K562 (cell line): ENCODE measurements at regions not wholly inside any gene's neighbourhood (a gene's known extent, or its start where the extent isn't known, plus 50 kb on each side); places are given as distances from the start of the nearest gene placed in this dataset.
"Not testable (repeated sequence)": the region's sequence is repeated elsewhere in the genome, so short reads cannot be mapped to it uniquely, and the experiment has no call there.

ENCODE experiments used
- ATAC-seq: fragments of 200-7000 bp; cut with Tn5 transposase; 3 replicates; pipeline ENCODE4 v1.9.1; 2020; ENCODE audit warnings: moderate library complexity
- BruUV-seq: library from RNA; stranded (reverse); fragments of 400-500 nt; replicated peaks from 2 replicates; lab custom pipeline; 2021; lab: Mats Ljungman, UMichigan
- CTCF ChIA-PET: fragments of 300-600 bp; formaldehyde crosslinking; extraction: SDS; loops from one replicate; lab custom pipeline; 2021; ENCODE audit warnings: low intra/inter-chr PET ratio; lab: Yijun Ruan, JAX
- POLR2A ChIA-PET: fragments of 300-600, 350-650 bp; sonication (Branson Sonifier 250); formaldehyde crosslinking; extraction: SDS; loops from one replicate; lab custom pipeline; 2021; ENCODE audit warnings: antibody characterized with exemption, inconsistent platforms; lab: Yijun Ruan, JAX
- DNase-seq, 4 experiments: peaks; one replicate each; pipeline versions ENCODE4 v3.0.0 to v3.0.0-alpha.2; 2011 to 2018; ENCODE audit warnings: low spot score in 3 of 4, mixed read lengths in 3 of 4; ENCODE audit errors: extremely low read depth in 1 of 4
- FAIRE-seq: peaks from 2 replicates; lab custom pipeline; 2011; peaks lifted over from hg19 to GRCh38; lab: Jason Lieb, UNC
- H2AFZ ChIP-seq: 2 replicates; pipeline ENCODE4 v1.6.0; 2011; ENCODE audit warnings: low read depth, low read length, control low read depth, inconsistent platforms
- H3K27ac ChIP-seq: fragments of 200-600 bp; 3 replicates; pipeline ENCODE4 v1.8.0; 2011; ENCODE audit warnings: low read depth, mild to moderate bottlenecking, control low read depth, inconsistent platforms, low read length, moderate library complexity, mixed read lengths; ENCODE audit errors: extremely low read depth
- H3K27me3 ChIP-seq, 2 experiments: fragments of 300-600 bp in 1 of 2; 2 replicates in 1 of 2; 3 replicates in 1 of 2; pipeline versions ENCODE4 v1.6.0 to v1.8.0; 2011; ENCODE audit warnings: inconsistent platforms in 2 of 2, low read length in 2 of 2, mild to moderate bottlenecking in 1 of 2, mixed read lengths in 1 of 2, moderate library complexity in 1 of 2; ENCODE audit not compliant: control insufficient read depth in 2 of 2, insufficient read depth in 2 of 2
- H3K36me3 ChIP-seq: fragments of 300-600 bp; 3 replicates; pipeline ENCODE4 v1.8.0; 2011; ENCODE audit warnings: mild to moderate bottlenecking, low read length, inconsistent platforms; ENCODE audit not compliant: control insufficient read depth, insufficient read depth
- H3K4me1 ChIP-seq, 2 experiments: fragments of 200-600 bp in 1 of 2; replicated peaks in 1 of 2; 2 replicates in 1 of 2; 3 replicates in 1 of 2; pipeline versions ENCODE4 v1.5.1 to v1.8.0; 2011; ENCODE audit warnings: inconsistent platforms in 2 of 2, low read length in 2 of 2, mild to moderate bottlenecking in 1 of 2, mixed read lengths in 1 of 2, moderate library complexity in 1 of 2; ENCODE audit not compliant: control insufficient read depth in 2 of 2, insufficient read depth in 2 of 2
- H3K4me2 ChIP-seq: 2 replicates; pipeline ENCODE4 v1.6.1; 2011; ENCODE audit warnings: low read length, control low read depth, inconsistent platforms, mixed read lengths; ENCODE audit not compliant: insufficient read depth
- H3K4me3 ChIP-seq: fragments of 200-600 bp; sonication (generic), shearing (Covaris generic); 2 replicates; pipeline ENCODE4 v1.5.1; 2016; ENCODE audit warnings: control low read depth, inconsistent platforms
- H3K79me2 ChIP-seq: fragments of 200-600 bp; 3 replicates; pipeline ENCODE4 v1.8.0; 2011; ENCODE audit warnings: low read length, inconsistent platforms; ENCODE audit not compliant: control insufficient read depth, insufficient read depth
- H3K9ac ChIP-seq, 2 experiments: 2 replicates each; pipeline versions ENCODE4 v1.6.0 to v1.6.1; 2011; ENCODE audit warnings: low read depth in 2 of 2, low read length in 2 of 2, control low read depth in 1 of 2, inconsistent platforms in 1 of 2, mild to moderate bottlenecking in 1 of 2, mixed read lengths in 1 of 2; ENCODE audit not compliant: insufficient read depth in 1 of 2
- H3K9me1 ChIP-seq: one replicate; pipeline ENCODE4 v1.6.0; 2011; ENCODE audit warnings: inconsistent platforms, mild to moderate bottlenecking, low read length, moderate library complexity; ENCODE audit not compliant: control insufficient read depth, insufficient read depth
- H3K9me3 ChIP-seq: replicated peaks from 2 replicates; pipeline ENCODE4 v1.5.1; 2011; ENCODE audit warnings: low read depth, low read length, inconsistent platforms; ENCODE audit not compliant: control insufficient read depth, insufficient read depth
- H4K20me1 ChIP-seq: replicated peaks from 2 replicates; pipeline ENCODE4 v1.6.1; 2011; ENCODE audit warnings: low read length, inconsistent platforms, mixed read lengths; ENCODE audit not compliant: control insufficient read depth, insufficient read depth
- CLOCK ChIP-seq: fragments of 250-450 bp; sonication (Bioruptor Pico); IDR thresholded peaks from 2 replicates; pipeline ENCODE4 v1.4.0; 2020; ENCODE audit warnings: mild to moderate bottlenecking, moderate library complexity, borderline replicate concordance
- FOSL1 ChIP-seq: fragments of 200-800 bp; sonication (Bioruptor generic); conservative IDR thresholded peaks from 2 replicates; pipeline ENCODE4 v1.6.1; 2016; ENCODE audit warnings: missing genetic modification characterization, missing compliant biosample characterization
- HNRNPLL ChIP-seq: fragments of 200-400 bp; formaldehyde crosslinking; IDR thresholded peaks from 2 replicates; pipeline ENCODE4 v1.6.1; 2017; ENCODE audit warnings: low read length, low read depth, mild to moderate bottlenecking; ENCODE audit not compliant: poor library complexity, severe bottlenecking
- MED1 ChIP-seq: sonication (generic); formaldehyde crosslinking; IDR thresholded peaks from 2 replicates; pipeline ENCODE4 v1.8.1; 2023; ENCODE audit warnings: missing genetic modification reagents, borderline replicate concordance
- ZNF12 ChIP-seq: sonication (generic); formaldehyde crosslinking; IDR thresholded peaks from 2 replicates; pipeline ENCODE4 v1.4.0; 2020; ENCODE audit warnings: mild to moderate bottlenecking, missing genetic modification reagents
- WGBS: fragments of 100-300 bp; shearing (Covaris generic); methylation state at CpG from one replicate; pipeline ENCODE4 v1.1.6; 2016; ENCODE audit warnings: low coverage, mixed read lengths; ENCODE audit not compliant: insufficient coverage; ENCODE audit errors: missing lambda C conversion rate; 5-methylcytosine and 5-hydroxymethylcytosine counted together
- in situ Hi-C: fragments of 300-500 bp; cut with MboI; formaldehyde crosslinking; loops from 4 replicates; pipeline ENCODE4 v1.15.0; 2018; ENCODE audit warnings: inconsistent platforms, mixed read lengths
- intact Hi-C: fragments of 100-400 bp; cut with micrococcal nuclease; formaldehyde crosslinking; loops from 2 replicates; pipeline ENCODE4 v1.14.2; 2022
- TF ChIP-seq, protein P1 (sequence below): IDR thresholded peaks from 2 replicates; pipeline ENCODE4 v1.6.1; 2014; ENCODE audit warnings: antibody characterized with exemption
- TF ChIP-seq, protein P2 (sequence below): sonication (generic); formaldehyde crosslinking; IDR thresholded peaks from 2 replicates; pipeline ENCODE4 v1.8.1; 2023; ENCODE audit warnings: mild to moderate bottlenecking, missing genetic modification reagents, moderate library complexity

DNA sequence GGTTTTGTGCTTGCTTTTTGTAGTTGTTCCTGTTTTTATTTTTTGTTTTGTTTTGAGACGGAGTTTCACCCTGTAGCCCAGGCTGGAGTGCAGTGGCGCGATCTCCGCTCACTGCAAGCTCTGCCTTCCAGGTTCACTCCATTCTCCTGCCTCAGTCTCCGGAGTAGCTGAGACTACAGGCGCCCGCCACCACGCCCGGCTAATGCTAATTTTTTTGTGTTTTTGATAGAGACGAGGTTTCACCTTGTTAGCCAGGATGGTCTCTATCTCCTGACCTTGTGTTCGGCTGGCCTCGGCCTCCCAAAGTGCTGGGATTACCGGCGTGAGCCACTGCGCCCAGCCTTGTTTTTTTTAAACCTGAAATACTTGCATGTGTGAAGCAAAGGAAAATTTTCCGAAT is 908.8 kb upstream of the PIK3C3 start:
- FAIRE-seq, result not testable (repeated sequence)

GRCh38 chr18:41043876-41044275 is 911.2 kb upstream of the PIK3C3 start:
- Histone ChIP-seq H3K9ac (no peak overlapping the region), H3K27ac (no peak overlapping the region), H3K36me3 (no peaks in the 10 kb centered on the region), H2AFZ (no peak overlapping the region), H3K4me3 (no peak overlapping the region), H3K79me2 (no peaks in the 10 kb centered on the region), H3K4me2 (no peak overlapping the region), H4K20me1 (no peaks in the 10 kb centered on the region), H3K27me3 (no peaks in the 10 kb centered on the region), H3K9me3 (no peaks in the 10 kb centered on the region; the same call in 1 of the 2 replicates), H3K9me1 (no peaks in the 10 kb centered on the region), H3K4me1 (no peaks in the 10 kb centered on the region)
- DNase-seq (no peak), FAIRE-seq (no peak), ATAC-seq (no peak)
- in situ Hi-C loops, result no loop called here
- ChIA-PET CTCF (no interaction called here), POLR2A (no interaction called here)
- WGBS, result 0% methylated on average over 4 of the region's 4 CpGs
- TF ChIP-seq ZNF12 (CRISPR knock-in tag) (no peak), CLOCK (CRISPR knock-in tag) (no peak), HNRNPLL (no peak), FOSL1 (no peak), MED1 (CRISPR knock-in tag) (no peak)
- TF ChIP-seq, protein P1, sequence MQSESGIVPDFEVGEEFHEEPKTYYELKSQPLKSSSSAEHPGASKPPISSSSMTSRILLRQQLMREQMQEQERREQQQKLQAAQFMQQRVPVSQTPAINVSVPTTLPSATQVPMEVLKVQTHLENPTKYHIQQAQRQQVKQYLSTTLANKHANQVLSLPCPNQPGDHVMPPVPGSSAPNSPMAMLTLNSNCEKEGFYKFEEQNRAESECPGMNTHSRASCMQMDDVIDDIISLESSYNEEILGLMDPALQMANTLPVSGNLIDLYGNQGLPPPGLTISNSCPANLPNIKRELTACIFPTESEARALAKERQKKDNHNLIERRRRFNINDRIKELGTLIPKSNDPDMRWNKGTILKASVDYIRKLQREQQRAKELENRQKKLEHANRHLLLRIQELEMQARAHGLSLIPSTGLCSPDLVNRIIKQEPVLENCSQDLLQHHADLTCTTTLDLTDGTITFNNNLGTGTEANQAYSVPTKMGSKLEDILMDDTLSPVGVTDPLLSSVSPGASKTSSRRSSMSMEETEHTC, result no peak
- TF ChIP-seq, protein P2, sequence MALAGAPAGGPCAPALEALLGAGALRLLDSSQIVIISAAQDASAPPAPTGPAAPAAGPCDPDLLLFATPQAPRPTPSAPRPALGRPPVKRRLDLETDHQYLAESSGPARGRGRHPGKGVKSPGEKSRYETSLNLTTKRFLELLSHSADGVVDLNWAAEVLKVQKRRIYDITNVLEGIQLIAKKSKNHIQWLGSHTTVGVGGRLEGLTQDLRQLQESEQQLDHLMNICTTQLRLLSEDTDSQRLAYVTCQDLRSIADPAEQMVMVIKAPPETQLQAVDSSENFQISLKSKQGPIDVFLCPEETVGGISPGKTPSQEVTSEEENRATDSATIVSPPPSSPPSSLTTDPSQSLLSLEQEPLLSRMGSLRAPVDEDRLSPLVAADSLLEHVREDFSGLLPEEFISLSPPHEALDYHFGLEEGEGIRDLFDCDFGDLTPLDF (CRISPR knock-in tag), result no peak
- no TSS peak for BruUV-seq
- intact Hi-C loops, result no loop called here

More for the DNA sequence above, 908.8 kb upstream of the PIK3C3 start:
- H3K4me2 ChIP-seq, ATAC-seq, intact Hi-C loops, H3K27ac ChIP-seq, POLR2A ChIA-PET, H3K36me3 ChIP-seq, H4K20me1 ChIP-seq, H3K4me3 ChIP-seq, CTCF ChIA-PET, H3K9me3 ChIP-seq, H3K4me1 ChIP-seq, H3K9me1 ChIP-seq, in situ Hi-C loops, BruUV-seq, H3K9ac ChIP-seq, DNase-seq, H2AFZ ChIP-seq, H3K27me3 ChIP-seq, H3K79me2 ChIP-seq: not testable (repeated sequence)
- 0% methylated on average over 16 of the region's 16 CpGs for WGBS
